ENCODE measurements at regions not wholly inside any gene's neighbourhood (a gene's known extent, or its start where the extent isn't known, plus 50 kb on each side); places are given as distances from the start of the nearest gene placed in this dataset.

- Histone ChIP-seq H3K36me3 (ENCODE audit: insufficient read depth, low read length) (no peaks in the 10 kb centered on the region), H2AFZ (ENCODE audit: low read length) (no peak overlapping the region), H3K4me1 (ENCODE audit: insufficient read depth, low read length) (no peaks in the 10 kb centered on the region), H3K4me3 (ENCODE audit: insufficient read depth, low read length) (no peak overlapping the region), H3K9me3 (ENCODE audit: low read depth, low read length) (no peaks in the 10 kb centered on the region), H3K27me3 (ENCODE audit: insufficient read depth, low read length) (no peaks in the 10 kb centered on the region), H3K27ac (ENCODE audit: low read depth, low read length) (no peak overlapping the region), H3K79me2 (ENCODE audit: insufficient read depth, low read length) (no peaks in the 10 kb centered on the region), H4K20me1 (ENCODE audit: insufficient read depth, low read length) (no peaks in the 10 kb centered on the region), H3K4me2 (ENCODE audit: insufficient read depth, low read length) (no peak overlapping the region)
- no peak for TF ChIP-seq CTCF (IDR thresholded peaks at IDR 0.05; ENCODE audit: extremely low read depth, low read depth, low read length)
- DNase-seq (ENCODE audit: insufficient read length, low spot score, missing footprints), result no peak
These were observed 64.9 kb downstream of the DIPK2A start for GRCh38 chr3:144036498-144036897.

GRCh38 chr3:144039661-144040060 is 68.0 kb downstream of the DIPK2A start:
- Histone ChIP-seq H3K27ac (ENCODE audit: low read depth, low read length) (no peak overlapping the region), H3K36me3 (ENCODE audit: insufficient read depth, low read length) (no peaks in the 10 kb centered on the region), H4K20me1 (ENCODE audit: insufficient read depth, low read length) (no peaks in the 10 kb centered on the region), H3K9me3 (ENCODE audit: low read depth, low read length) (no peaks in the 10 kb centered on the region), H3K4me2 (ENCODE audit: insufficient read depth, low read length) (no peak overlapping the region), H2AFZ (ENCODE audit: low read length) (no peak overlapping the region), H3K27me3 (ENCODE audit: insufficient read depth, low read length) (no peaks in the 10 kb centered on the region), H3K4me1 (ENCODE audit: insufficient read depth, low read length) (no peaks in the 10 kb centered on the region), H3K4me3 (ENCODE audit: insufficient read depth, low read length) (no peak overlapping the region), H3K79me2 (ENCODE audit: insufficient read depth, low read length) (no peaks in the 10 kb centered on the region)
- no peak for DNase-seq (ENCODE audit: insufficient read length, low spot score, missing footprints)
- no peak for TF ChIP-seq CTCF (IDR thresholded peaks at IDR 0.05; ENCODE audit: extremely low read depth, low read depth, low read length)

- no peak overlapping the region for H3K4me2 ChIP-seq (ENCODE audit: insufficient read depth, low read length)
- no peak for DNase-seq (ENCODE audit: insufficient read length, low spot score, missing footprints)
- H3K4me1 ChIP-seq (ENCODE audit: insufficient read depth, low read length), result no peaks in the 10 kb centered on the region
- H2AFZ ChIP-seq (ENCODE audit: low read length), result no peak overlapping the region
- H3K27me3 ChIP-seq (ENCODE audit: insufficient read depth, low read length), result no peaks in the 10 kb centered on the region
- no peaks in the 10 kb centered on the region for H3K79me2 ChIP-seq (ENCODE audit: insufficient read depth, low read length)
- no peak overlapping the region for H3K4me3 ChIP-seq (ENCODE audit: insufficient read depth, low read length)
- TF ChIP-seq CTCF (IDR thresholded peaks at IDR 0.05; ENCODE audit: extremely low read depth, low read depth, low read length), result no peak
- H4K20me1 ChIP-seq (ENCODE audit: insufficient read depth, low read length), result no peaks in the 10 kb centered on the region
- no peak overlapping the region for H3K27ac ChIP-seq (ENCODE audit: low read depth, low read length)
- H3K36me3 ChIP-seq (ENCODE audit: insufficient read depth, low read length), result no peaks in the 10 kb centered on the region
- H3K9me3 ChIP-seq (ENCODE audit: low read depth, low read length), result no peaks in the 10 kb centered on the region
These were observed 70.4 kb downstream of the DIPK2A start for GRCh38 chr3:144041960-144042556.

- Histone ChIP-seq H3K79me2 (ENCODE audit: insufficient read depth, low read length) (no peaks in the 10 kb centered on the region), H3K4me3 (ENCODE audit: insufficient read depth, low read length) (no peak overlapping the region), H3K36me3 (ENCODE audit: insufficient read depth, low read length) (no peaks in the 10 kb centered on the region), H3K27ac (ENCODE audit: low read depth, low read length) (no peak overlapping the region), H3K27me3 (ENCODE audit: insufficient read depth, low read length) (no peaks in the 10 kb centered on the region), H3K4me1 (ENCODE audit: insufficient read depth, low read length) (no peaks in the 10 kb centered on the region), H4K20me1 (ENCODE audit: insufficient read depth, low read length) (no peaks in the 10 kb centered on the region), H3K4me2 (ENCODE audit: insufficient read depth, low read length) (no peak overlapping the region), H2AFZ (ENCODE audit: low read length) (no peak overlapping the region), H3K9me3 (ENCODE audit: low read depth, low read length) (no peaks in the 10 kb centered on the region)
- no peak for DNase-seq (ENCODE audit: insufficient read length, low spot score, missing footprints)
- no peak for TF ChIP-seq CTCF (IDR thresholded peaks at IDR 0.05; ENCODE audit: extremely low read depth, low read depth, low read length)
These were observed 74.1 kb downstream of the DIPK2A start for GRCh38 chr3:144045766-144046165.

All from osteoblast (primary cell).